Inflammatory macrophage (primary cell): ENCODE measurements at regions not wholly inside any gene's neighbourhood (a gene's known extent, or its start where the extent isn't known, plus 50 kb on each side); places are given as distances from the start of the nearest gene placed in this dataset.
"Not testable (repeated sequence)": the region's sequence is repeated elsewhere in the genome, so short reads cannot be mapped to it uniquely, and the experiment has no call there.

Source experiments
- DNase-seq, 2 donors: peaks; one replicate each; pipeline ENCODE4 v3.0.0-alpha.2; 2020 to 2022

GRCh38 chr4:127355743-127356142 is 277.0 kb upstream of the INTU start:
- DNase-seq: no peak

GRCh38 chr4:127357765-127358164 is 275.0 kb upstream of the INTU start:
- DNase-seq: no peak

GRCh38 chr4:127362686-127363085 is 270.1 kb upstream of the INTU start:
- no peak for DNase-seq

- no peak for DNase-seq
Observed at GRCh38 chr4:127364397-127364796, 268.4 kb upstream of the INTU start.

GRCh38 chr4:127364911-127365310 is 267.8 kb upstream of the INTU start:
- DNase-seq: no peak

GRCh38 chr4:127370604-127371003 is 262.2 kb upstream of the INTU start:
- no peak for DNase-seq

- no peak for DNase-seq
Observed at GRCh38 chr4:127379499-127379898, 253.3 kb upstream of the INTU start.

GRCh38 chr4:127379948-127380347 is 252.8 kb upstream of the INTU start:
- DNase-seq: not testable (repeated sequence)

GRCh38 chr4:127383666-127384065 is 249.1 kb upstream of the INTU start:
- no peak for DNase-seq

- DNase-seq: no peak
Observed at GRCh38 chr4:127394516-127394915, 238.2 kb upstream of the INTU start.

GRCh38 chr4:127400276-127400675 is 232.5 kb upstream of the INTU start:
- no peak for DNase-seq

GRCh38 chr4:127400731-127401346 is 231.9 kb upstream of the INTU start:
- peak; percentile 50 to 53 for DNase-seq

- DNase-seq: no peak
Observed at GRCh38 chr4:127403471-127404084, 229.2 kb upstream of the INTU start.

GRCh38 chr4:127406187-127406586 is 226.6 kb upstream of the INTU start:
- no peak for DNase-seq

GRCh38 chr4:127407572-127407971 is 225.2 kb upstream of the INTU start:
- not testable (repeated sequence) for DNase-seq

- no peak for DNase-seq
Observed at GRCh38 chr4:127410201-127410600, 222.6 kb upstream of the INTU start.

- no peak for DNase-seq
Observed at GRCh38 chr4:127410644-127411043, 222.1 kb upstream of the INTU start.

- DNase-seq: no peak
Observed at GRCh38 chr4:127414951-127415606, 217.7 kb upstream of the INTU start.

- DNase-seq: no peak
Observed at GRCh38 chr4:127416115-127416514, 216.6 kb upstream of the INTU start.

- DNase-seq: no peak
Observed at GRCh38 chr4:127417885-127418535, 214.7 kb upstream of the INTU start.

GRCh38 chr4:127419431-127419830 is 213.3 kb upstream of the INTU start:
- DNase-seq: no peak

GRCh38 chr4:127421437-127421836 is 211.3 kb upstream of the INTU start:
- no peak for DNase-seq

- no peak for DNase-seq
Observed at GRCh38 chr4:127425202-127425845, 207.4 kb upstream of the INTU start.
